ENCODE measurements at regions not wholly inside any gene's neighbourhood (a gene's known extent, or its start where the extent isn't known, plus 50 kb on each side); places are given as distances from the start of the nearest gene placed in this dataset.
"Not testable (repeated sequence)": the region's sequence is repeated elsewhere in the genome, so short reads cannot be mapped to it uniquely, and the experiment has no call there.

DNA sequence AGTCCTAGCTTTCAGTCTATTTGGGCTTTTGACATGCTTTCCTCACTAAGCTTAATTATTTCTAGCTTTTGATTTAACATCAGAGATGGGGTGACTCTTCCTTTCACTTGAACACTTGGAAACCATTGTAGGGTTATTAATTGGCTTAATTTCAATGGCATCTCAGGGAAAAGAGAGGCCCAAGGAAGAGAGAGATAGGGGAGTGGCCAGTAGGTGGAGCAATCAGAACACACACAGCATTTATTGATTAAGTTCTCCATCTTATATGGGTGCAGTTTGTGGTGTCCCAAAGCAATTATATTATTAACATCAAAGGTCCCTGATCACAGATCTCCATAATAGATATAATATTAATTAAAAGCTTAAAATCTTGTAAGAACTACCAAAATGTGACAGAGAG, 1466.1 kb upstream of the SEL1L start:
- Histone ChIP-seq H2AFZ (ENCODE audit: low read length) (no peak overlapping the region), H3K79me2 (ENCODE audit: insufficient read depth, low read depth, low read length) (no peaks in the 10 kb centered on the region), H3K36me3 (ENCODE audit: insufficient read depth, low read length) (no peaks in the 10 kb centered on the region), H3K4me1 (ENCODE audit: insufficient read depth, low read length, poor library complexity, severe bottlenecking) (no peaks in the 10 kb centered on the region), H3K4me3 (ENCODE audit: low read depth, low read length, poor library complexity, severe bottlenecking) (no peak overlapping the region), H3K9me2 (ENCODE audit: insufficient read depth, low read length) (no peaks in the 10 kb centered on the region), H3K9me3 (ENCODE audit: low read length) (no peaks in the 10 kb centered on the region), H3K4me2 (ENCODE audit: low read length) (no peak overlapping the region), H3K27ac (ENCODE audit: low read depth, low read length, poor library complexity, severe bottlenecking) (no peak overlapping the region), H4K20me1 (ENCODE audit: insufficient read depth, low read length) (no peaks in the 10 kb centered on the region)
- ChIA-PET CTCF (ENCODE audit: unreplicated experiment) (no interaction called here), POLR2A (no interaction called here)
- intact Hi-C loops (cut with micrococcal nuclease; ENCODE audit: unreplicated experiment), result no loop called here
- DNase-seq (ENCODE audit: low spot score), result no peak
- peak; percentile 50 for TF ChIP-seq CTCF (conservative IDR thresholded peaks at IDR 0.05; ENCODE audit: low read length)
- no peak for TF ChIP-seq EZH2phosphoT487 (IDR thresholded peaks at IDR 0.05; ENCODE audit: borderline replicate concordance, low read depth, low read length)
- BruUV-seq (replicated peaks), result no TSS peak

- Histone ChIP-seq H3K9me3 (ENCODE audit: low read length) (no peaks in the 10 kb centered on the region), H3K79me2 (ENCODE audit: insufficient read depth, low read depth, low read length) (no peaks in the 10 kb centered on the region), H2AFZ (ENCODE audit: low read length) (no peak overlapping the region), H3K4me2 (ENCODE audit: low read length) (no peak overlapping the region), H3K4me1 (ENCODE audit: insufficient read depth, low read length, poor library complexity, severe bottlenecking) (no peaks in the 10 kb centered on the region), H3K36me3 (ENCODE audit: insufficient read depth, low read length) (no peaks in the 10 kb centered on the region), H3K27ac (ENCODE audit: low read depth, low read length, poor library complexity, severe bottlenecking) (no peak overlapping the region), H3K4me3 (ENCODE audit: low read depth, low read length, poor library complexity, severe bottlenecking) (no peak overlapping the region), H4K20me1 (ENCODE audit: insufficient read depth, low read length) (no peaks in the 10 kb centered on the region), H3K9me2 (ENCODE audit: insufficient read depth, low read length) (no peaks in the 10 kb centered on the region)
- DNase-seq (ENCODE audit: low spot score), result no peak
- intact Hi-C loops (cut with micrococcal nuclease; ENCODE audit: unreplicated experiment), result no loop called here
- POLR2A ChIA-PET, result no interaction called here
- TF ChIP-seq CTCF (conservative IDR thresholded peaks at IDR 0.05; ENCODE audit: low read length) (no peak), EZH2phosphoT487 (IDR thresholded peaks at IDR 0.05; ENCODE audit: borderline replicate concordance, low read depth, low read length) (no peak)
- CTCF ChIA-PET (ENCODE audit: unreplicated experiment), result no interaction called here
- no TSS peak for BruUV-seq (replicated peaks)
Measured at GRCh38 chr14:83004456-83005006, 1470.9 kb upstream of the SEL1L start.

GRCh38 chr14:83006121-83006670, 1472.5 kb upstream of the SEL1L start:
- POLR2A ChIA-PET, result interaction anchor here (0.6 kb wide), 1 partner anchor 276 kb away, joined by 3 read pairs; no protein-coding TSS in a partner anchor
- Histone ChIP-seq H3K4me2 (ENCODE audit: low read length) (no peak overlapping the region), H3K27ac (ENCODE audit: low read depth, low read length, poor library complexity, severe bottlenecking) (no peak overlapping the region), H3K4me1 (ENCODE audit: insufficient read depth, low read length, poor library complexity, severe bottlenecking) (no peaks in the 10 kb centered on the region), H3K79me2 (ENCODE audit: insufficient read depth, low read depth, low read length) (no peaks in the 10 kb centered on the region), H3K36me3 (ENCODE audit: insufficient read depth, low read length) (no peaks in the 10 kb centered on the region), H3K9me3 (ENCODE audit: low read length) (no peaks in the 10 kb centered on the region), H4K20me1 (ENCODE audit: insufficient read depth, low read length) (no peaks in the 10 kb centered on the region), H2AFZ (ENCODE audit: low read length) (no peak overlapping the region), H3K9me2 (ENCODE audit: insufficient read depth, low read length) (no peaks in the 10 kb centered on the region), H3K4me3 (ENCODE audit: low read depth, low read length, poor library complexity, severe bottlenecking) (no peak overlapping the region)
- intact Hi-C loops (cut with micrococcal nuclease; ENCODE audit: unreplicated experiment), result no loop called here
- DNase-seq (ENCODE audit: low spot score), result no peak
- BruUV-seq (replicated peaks), result no TSS peak
- CTCF ChIA-PET (ENCODE audit: unreplicated experiment), result no interaction called here
- TF ChIP-seq EZH2phosphoT487 (IDR thresholded peaks at IDR 0.05; ENCODE audit: borderline replicate concordance, low read depth, low read length) (no peak), CTCF (conservative IDR thresholded peaks at IDR 0.05; ENCODE audit: low read length) (no peak)

- H3K9me2 ChIP-seq (ENCODE audit: insufficient read depth, low read length); H2AFZ ChIP-seq (ENCODE audit: low read length); H3K36me3 ChIP-seq (ENCODE audit: insufficient read depth, low read length); BruUV-seq (replicated peaks); H3K9me3 ChIP-seq (ENCODE audit: low read length); intact Hi-C loops (cut with micrococcal nuclease; ENCODE audit: unreplicated experiment); H3K4me2 ChIP-seq (ENCODE audit: low read length); CTCF ChIA-PET (ENCODE audit: unreplicated experiment); H3K79me2 ChIP-seq (ENCODE audit: insufficient read depth, low read depth, low read length); H3K27ac ChIP-seq (ENCODE audit: low read depth, low read length, poor library complexity, severe bottlenecking); DNase-seq (ENCODE audit: low spot score); H3K4me3 ChIP-seq (ENCODE audit: low read depth, low read length, poor library complexity, severe bottlenecking); H4K20me1 ChIP-seq (ENCODE audit: insufficient read depth, low read length); H3K4me1 ChIP-seq (ENCODE audit: insufficient read depth, low read length, poor library complexity, severe bottlenecking): not testable (repeated sequence)
- POLR2A ChIA-PET, result interaction anchor here (0.6 to 1.0 kb wide), 2 partner anchors 275 to 764 kb away, joined by 3 to 4 read pairs; no protein-coding TSS in a partner anchor
Measured at GRCh38 chr14:83007052-83007451, 1473.4 kb upstream of the SEL1L start.

All from OCI-LY7 (cell line).